Ishikawa (cell line): ENCODE measurements at regions not wholly inside any gene's neighbourhood (a gene's known extent, or its start where the extent isn't known, plus 50 kb on each side); places are given as distances from the start of the nearest gene placed in this dataset.

Source experiments
- CEBPB ChIP-seq: IDR thresholded peaks from 2 replicates; pipeline ENCODE4 v1.6.1; 2012
- EP300 ChIP-seq: IDR thresholded peaks from 2 replicates; pipeline ENCODE4 v1.6.1; 2012; ENCODE audit warnings: borderline replicate concordance
- FOXM1 ChIP-seq: IDR thresholded peaks from 2 replicates; pipeline ENCODE4 v1.6.1; 2012; ENCODE audit warnings: low read depth, borderline replicate concordance

DNA sequence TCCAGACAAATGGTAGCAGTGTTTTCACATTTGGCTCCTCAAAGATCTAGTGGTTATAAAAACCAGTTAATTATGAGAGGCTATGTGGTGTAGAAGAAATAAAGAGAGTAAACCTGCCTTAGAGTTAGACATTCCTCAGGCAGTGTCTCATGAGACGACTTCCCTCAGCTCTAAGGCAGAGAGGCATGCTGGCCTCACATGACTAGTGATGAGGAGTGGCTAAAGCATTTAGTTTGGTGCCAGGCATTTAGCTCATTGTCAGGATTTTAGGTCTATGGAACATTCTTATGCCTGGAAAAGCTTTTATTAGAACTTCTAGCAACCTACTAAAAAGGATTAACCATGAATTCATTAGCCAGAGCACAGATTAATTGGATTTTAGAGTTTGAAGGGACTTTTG lies 90.3 kb downstream of the RPRM start:
- TF ChIP-seq CEBPB, result no peak
- no peak for TF ChIP-seq FOXM1
- TF ChIP-seq EP300, result no peak
